HG02885 (cell line): ENCODE measurements at regions not wholly inside any gene's neighbourhood (a gene's known extent, or its start where the extent isn't known, plus 50 kb on each side); places are given as distances from the start of the nearest gene placed in this dataset.

Experiments
- ATAC-seq: cut with Tn5 transposase; IDR thresholded peaks from one replicate; pipeline ENCODE4 v1.9.1; 2021; ENCODE audit warnings: mild to moderate bottlenecking; ENCODE audit not compliant: unreplicated experiment, poor library complexity

- ATAC-seq = no peak
Observed at GRCh38 chr19:28505134-28505533, 707.8 kb downstream of the UQCRFS1 start.

GRCh38 chr19:28504727-28505126, 708.2 kb downstream of the UQCRFS1 start:
- ATAC-seq = no peak

GRCh38 chr19:28504139-28504538, 708.8 kb downstream of the UQCRFS1 start:
- ATAC-seq = no peak

GRCh38 chr19:28502879-28503734, 709.8 kb downstream of the UQCRFS1 start:
- ATAC-seq = no peak

- no peak for ATAC-seq
Observed at GRCh38 chr19:28501976-28502375, 711.0 kb downstream of the UQCRFS1 start.

GRCh38 chr19:28500982-28501630, 711.8 kb downstream of the UQCRFS1 start:
- no peak for ATAC-seq

GRCh38 chr19:28500296-28500695, 712.7 kb downstream of the UQCRFS1 start:
- no peak for ATAC-seq

GRCh38 chr19:28498404-28498976, 714.5 kb downstream of the UQCRFS1 start:
- no peak for ATAC-seq

GRCh38 chr19:28497887-28498286, 715.1 kb downstream of the UQCRFS1 start:
- ATAC-seq = no peak

- no peak for ATAC-seq
Observed at GRCh38 chr19:28497137-28497536, 715.8 kb downstream of the UQCRFS1 start.

GRCh38 chr19:28495046-28495445, 717.9 kb downstream of the UQCRFS1 start:
- ATAC-seq = no peak

GRCh38 chr19:28494461-28494860, 718.5 kb downstream of the UQCRFS1 start:
- ATAC-seq = no peak

GRCh38 chr19:28493884-28494283, 719.1 kb downstream of the UQCRFS1 start:
- no peak for ATAC-seq

GRCh38 chr19:28492621-28493020, 720.3 kb downstream of the UQCRFS1 start:
- ATAC-seq = no peak

GRCh38 chr19:28492201-28492600, 720.8 kb downstream of the UQCRFS1 start:
- ATAC-seq = no peak

GRCh38 chr19:28489776-28490175, 723.2 kb downstream of the UQCRFS1 start:
- ATAC-seq = no peak

- ATAC-seq = no peak
Observed at GRCh38 chr19:28489126-28489660, 723.8 kb downstream of the UQCRFS1 start.

- no peak for ATAC-seq
Observed at GRCh38 chr19:28487999-28488398, 725.0 kb downstream of the UQCRFS1 start.

- ATAC-seq = no peak
Observed at GRCh38 chr19:28486926-28487325, 726.0 kb downstream of the UQCRFS1 start.

- ATAC-seq = no peak
Observed at GRCh38 chr19:28486473-28486872, 726.5 kb downstream of the UQCRFS1 start.

- ATAC-seq = no peak
Observed at GRCh38 chr19:28485292-28485691, 727.7 kb downstream of the UQCRFS1 start.
